Fibroblast of upper back skin (primary cell): ENCODE measurements at regions not wholly inside any gene's neighbourhood (a gene's known extent, or its start where the extent isn't known, plus 50 kb on each side); places are given as distances from the start of the nearest gene placed in this dataset.
"Not testable (repeated sequence)": the region's sequence is repeated elsewhere in the genome, so short reads cannot be mapped to it uniquely, and the experiment has no call there.

ENCODE experiments used
- DNase-seq: peaks from one replicate; pipeline ENCODE4 v3.0.0-alpha.2; 2013

DNA sequence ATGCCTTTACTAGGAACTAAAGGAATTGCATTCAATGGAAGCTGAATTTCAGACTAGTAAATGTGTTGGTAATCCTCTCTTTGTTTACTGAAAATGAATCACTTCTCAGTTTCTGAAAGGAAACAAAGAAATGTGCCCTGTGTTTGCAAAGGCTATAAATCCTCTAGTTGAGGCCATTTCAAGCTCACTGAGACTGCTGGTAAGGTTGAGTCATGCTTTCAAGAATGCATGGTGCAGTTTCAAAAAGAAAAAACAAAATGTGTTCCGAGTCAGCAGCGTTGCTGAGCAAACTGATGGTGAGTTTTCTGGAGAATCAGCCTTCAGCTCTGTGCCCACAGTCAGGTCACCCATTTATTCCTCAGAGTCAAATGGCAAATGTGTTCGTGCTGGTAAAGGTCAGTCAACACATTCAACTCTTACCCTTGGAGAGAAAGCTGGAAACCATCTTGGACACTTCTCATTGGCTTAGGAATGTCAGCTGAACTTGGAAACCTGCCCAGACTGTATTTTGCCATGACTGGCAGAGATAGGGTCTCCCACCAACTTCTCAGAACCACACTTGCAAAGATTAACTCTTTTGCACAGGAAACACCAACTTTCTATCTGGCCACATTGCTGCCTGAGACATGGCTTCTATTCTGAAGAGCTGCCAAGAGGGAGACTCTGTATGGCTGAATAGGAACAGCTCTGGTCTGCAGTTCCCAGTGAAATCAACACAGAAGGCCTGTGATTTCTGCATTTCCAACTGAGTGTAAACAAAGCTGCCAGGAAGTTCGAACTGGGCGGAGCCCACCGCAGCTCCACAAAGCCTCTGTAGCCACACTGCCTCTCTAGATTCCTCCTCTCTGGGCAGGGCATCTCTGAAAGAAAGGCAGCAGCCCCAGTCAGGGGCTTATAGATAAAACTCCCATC, 484.4 kb downstream of the ATP23 start:
- DNase-seq = peak; percentile 96

DNA sequence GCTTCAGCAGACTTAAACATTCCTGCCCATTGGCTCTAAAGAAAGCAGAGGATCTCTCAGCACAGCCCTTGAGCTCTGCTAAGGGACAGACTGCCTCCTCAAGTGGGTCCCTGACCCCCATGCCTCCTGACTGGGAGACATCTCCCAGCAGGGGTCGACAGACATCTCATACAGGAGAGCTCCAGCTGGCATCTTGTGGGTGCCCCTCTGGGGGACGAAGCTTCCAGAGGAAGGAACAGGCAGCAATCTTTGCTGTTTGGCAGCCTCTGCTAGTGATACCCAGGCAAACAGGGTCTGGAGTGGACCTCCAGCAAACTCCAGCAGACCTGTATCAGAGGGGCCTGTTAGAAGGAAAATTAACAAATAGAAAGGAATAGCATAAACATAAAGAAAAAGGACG, 485.1 kb downstream of the ATP23 start:
- not testable (repeated sequence) for DNase-seq

DNA sequence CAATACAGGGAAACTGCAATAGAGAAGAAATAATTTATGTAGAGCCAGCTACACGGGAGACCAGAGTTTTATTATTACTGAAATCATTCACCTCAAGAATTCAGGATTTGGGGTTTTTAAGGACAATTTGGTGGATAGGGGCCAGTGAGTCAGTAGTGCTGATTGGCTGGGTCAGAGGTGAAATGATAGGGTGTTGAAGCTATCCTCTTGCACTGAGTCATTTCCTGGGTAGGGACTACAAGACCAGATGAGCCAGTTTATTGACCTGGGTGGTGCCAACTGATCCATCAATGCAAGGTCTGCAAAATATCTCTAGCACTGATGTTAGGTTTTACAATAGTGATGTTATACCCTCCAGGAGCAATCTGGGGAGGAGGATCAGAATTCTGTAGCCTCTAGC, 486.3 kb downstream of the LRIG3 start:
- DNase-seq = peak; percentile 54

DNA sequence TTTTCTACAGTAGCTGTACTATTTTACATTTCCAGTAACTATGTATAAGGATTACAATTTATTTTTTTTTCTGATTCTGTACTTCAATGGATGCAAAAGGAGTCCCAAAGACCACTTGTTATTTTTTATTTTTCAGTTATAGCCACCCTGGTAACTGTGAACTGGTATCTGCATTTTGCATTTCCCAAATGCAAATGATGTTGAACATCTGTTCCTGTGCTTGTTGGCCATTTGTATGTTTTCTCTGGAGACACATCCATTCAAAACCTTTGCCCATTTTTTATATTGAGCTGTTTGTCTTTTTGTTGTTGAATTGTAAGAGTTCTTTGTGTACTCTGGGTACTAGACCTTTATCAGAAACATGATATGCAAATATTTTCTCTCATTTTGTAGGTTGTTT, 485.6 kb downstream of the LRIG3 start:
- no peak for DNase-seq

DNA sequence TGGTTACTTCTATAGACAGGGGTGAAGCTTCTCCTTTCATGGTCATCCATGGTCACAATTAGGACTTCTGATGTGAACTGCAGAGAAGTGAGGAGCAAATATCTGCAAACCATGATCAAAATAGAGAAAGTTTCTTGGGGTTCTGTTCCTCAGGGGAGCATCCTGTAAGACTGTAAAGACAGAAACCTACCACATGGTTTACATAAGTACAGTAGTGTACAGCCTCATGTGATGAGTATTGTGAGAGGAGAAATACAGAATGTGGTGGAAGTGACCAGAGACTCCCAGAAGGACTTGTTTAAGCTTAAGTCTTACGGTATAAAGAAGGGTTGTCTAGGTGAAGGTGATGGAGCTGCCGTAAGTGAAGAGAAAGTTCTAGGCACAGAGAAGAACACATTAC, 484.7 kb downstream of the LRIG3 start:
- DNase-seq = no peak

DNA sequence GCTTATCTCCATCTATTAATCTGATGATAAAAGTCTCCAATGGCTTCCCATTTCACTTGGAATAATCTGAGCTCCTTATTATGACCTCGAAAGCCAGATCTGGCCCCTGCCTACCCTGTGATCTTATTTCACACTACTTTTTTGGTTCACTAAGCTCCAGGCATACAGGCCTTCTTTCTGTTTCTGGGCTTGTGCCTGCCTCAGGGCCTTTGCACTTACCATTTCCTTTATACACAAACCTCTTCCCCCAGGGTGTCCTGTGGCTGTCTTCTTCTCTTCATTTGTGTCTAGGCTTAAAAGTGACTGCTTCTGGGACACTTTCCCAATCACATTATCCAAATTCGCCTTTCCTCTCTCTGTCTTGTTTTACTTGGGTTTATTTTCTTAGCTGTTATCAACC, 478.8 kb downstream of the LRIG3 start:
- DNase-seq = no peak

DNA sequence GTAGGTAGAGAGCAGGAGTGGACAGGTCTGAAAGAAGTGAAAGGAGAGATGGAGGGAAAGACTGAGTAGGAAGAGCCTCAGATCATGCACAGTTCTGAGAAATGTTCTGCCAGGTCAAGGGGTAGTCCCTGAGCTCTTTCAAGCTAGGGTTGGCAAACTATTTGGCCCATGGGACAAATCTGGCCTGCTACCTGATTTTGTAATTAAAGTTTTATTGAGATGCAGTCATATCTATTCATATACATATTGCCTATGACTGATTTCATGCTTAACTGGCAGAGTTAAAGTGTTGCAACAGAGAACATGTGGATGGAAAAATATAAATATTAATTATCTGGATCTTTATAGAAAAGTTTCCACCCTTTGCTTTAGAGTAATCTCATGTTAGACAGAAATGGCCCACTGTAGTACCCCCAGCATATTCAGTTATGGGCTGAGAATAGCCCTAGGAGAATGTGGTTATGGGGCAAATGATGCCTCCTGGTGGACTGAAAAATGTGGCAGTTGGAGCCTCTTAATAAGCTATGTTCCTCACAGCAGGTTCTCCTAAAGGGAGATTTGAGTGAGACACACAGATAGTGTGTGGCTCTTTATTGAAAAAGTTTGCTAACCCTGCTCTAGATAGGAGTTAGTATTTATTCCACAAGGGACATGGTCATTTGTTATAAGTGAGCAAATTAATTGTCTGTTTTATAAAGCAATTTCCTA, 476.9 kb downstream of the LRIG3 start:
- DNase-seq = peak; percentile 32

DNA sequence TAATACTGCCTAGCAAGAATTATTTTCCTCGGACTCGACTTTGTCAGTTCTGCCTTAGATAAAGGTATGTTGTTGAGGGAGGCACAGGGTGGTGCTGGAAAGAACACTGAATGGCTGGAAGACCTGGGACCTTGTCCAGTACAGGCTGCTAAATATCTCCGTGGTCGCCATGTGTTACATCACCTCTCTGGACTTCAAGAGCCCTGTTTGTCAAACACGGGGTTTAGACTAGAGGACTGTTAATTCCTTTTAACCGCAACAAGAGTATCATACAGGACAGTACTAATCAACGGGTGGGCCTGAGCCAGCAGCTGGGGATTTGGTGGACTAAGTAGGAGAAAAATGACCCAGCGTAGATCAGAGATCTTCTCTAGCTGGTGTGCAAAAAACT, 476.3 kb downstream of the LRIG3 start:
- DNase-seq = peak; percentile 58

DNA sequence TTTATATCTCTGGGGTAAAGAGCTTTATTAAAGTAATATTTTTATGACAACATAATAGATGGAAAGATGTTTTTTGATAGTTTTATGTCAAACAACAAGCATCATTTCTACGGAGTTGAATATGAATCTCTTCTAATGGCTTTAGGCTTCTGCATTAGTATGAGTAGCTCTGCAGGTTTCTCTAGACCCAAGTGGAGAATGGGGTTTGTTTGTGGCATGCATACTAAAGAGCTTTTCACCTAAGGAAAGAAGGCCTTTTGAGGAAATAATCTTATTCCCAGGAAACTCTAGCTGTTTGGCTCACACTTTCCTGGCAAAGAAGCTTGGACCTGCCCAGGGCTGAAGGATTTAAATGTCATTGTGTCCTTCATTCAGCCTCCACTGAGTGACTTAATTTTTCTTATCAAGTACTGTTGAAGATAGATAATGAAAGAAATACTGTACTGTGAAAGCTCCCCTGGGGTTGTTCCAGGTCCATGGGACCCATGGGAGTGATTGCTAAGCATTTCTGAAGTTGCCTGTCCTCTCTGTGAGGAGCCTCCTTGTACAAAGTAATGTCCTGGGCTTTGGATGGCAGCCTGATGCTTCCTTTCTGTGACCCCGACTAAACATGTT, 469.3 kb downstream of the LRIG3 start:
- no peak for DNase-seq

DNA sequence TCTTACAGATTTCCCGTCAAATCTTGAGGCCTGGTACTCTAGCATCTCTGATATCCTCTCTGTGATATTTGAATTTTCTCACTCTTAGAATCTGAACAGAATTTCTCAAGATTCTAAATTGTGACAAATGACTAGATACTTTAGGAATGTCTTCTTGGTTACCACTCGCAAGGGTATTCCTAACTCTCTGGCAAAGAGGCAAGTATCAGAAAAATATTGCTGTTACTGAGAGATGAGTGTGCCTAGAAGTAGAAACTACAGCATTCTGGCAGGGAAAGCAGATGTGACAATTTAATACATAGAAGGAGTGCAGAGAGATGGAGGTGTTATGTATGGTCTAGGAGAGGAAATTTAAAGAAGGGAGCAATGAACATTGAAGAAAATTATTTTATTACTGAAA, 467.8 kb downstream of the LRIG3 start:
- DNase-seq = peak; percentile 48

DNA sequence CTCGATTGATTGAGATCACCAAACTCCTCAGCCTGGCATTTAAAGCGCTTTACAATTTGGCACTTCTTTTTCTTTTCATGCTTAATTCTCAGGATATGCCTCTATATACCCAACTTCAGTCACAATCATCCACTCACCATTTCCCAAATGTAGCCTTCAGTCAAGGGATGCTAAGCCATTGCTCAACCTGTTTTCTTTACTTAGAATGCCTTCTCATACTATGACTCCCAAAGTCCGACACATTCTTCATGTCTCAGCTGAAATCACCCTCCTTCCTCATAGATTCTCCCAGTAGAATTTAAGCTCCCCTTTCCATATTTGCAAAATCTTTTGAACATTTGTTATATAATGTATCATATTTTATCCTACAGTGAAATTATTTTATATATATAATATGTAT, 467.0 kb downstream of the LRIG3 start:
- no peak for DNase-seq

DNA sequence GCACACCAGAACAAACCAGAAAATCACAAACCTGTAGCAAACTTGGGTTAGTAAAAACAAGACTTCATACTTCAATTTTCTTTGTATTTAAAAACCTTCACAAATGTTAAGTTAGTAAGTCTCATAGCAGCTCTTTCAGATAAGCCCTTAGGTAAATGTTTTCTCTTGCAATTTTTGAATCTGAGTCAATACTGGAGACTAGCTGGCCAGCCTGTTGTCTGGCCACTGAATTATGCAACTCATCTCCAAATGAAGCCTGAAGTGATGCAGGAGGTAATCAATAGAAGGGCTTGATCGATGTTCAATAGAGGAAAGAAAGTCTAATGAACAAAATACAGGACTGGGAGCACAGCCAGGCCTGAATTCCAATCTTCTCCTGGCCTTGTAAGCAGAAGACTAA, 465.2 kb downstream of the LRIG3 start:
- DNase-seq = peak; percentile 29

DNA sequence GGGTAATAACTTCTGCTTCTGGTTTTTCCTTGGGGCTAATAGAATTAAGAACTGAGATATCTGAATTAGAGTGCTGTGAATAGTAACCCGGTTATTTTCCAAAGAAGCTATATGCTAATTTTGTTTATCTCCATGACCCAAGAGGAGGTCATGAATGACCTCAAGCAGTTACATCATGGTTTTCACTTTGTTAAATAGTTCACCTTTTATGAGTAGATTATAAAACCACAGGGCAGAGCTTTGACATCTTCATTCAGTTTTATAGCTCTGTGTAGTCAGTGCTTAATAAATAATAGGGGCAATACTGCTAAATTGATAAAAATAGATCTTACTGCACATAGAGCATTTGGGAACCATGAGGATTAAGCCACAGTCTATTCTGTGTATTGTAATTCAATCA, 462.2 kb downstream of the LRIG3 start:
- no peak for DNase-seq

DNA sequence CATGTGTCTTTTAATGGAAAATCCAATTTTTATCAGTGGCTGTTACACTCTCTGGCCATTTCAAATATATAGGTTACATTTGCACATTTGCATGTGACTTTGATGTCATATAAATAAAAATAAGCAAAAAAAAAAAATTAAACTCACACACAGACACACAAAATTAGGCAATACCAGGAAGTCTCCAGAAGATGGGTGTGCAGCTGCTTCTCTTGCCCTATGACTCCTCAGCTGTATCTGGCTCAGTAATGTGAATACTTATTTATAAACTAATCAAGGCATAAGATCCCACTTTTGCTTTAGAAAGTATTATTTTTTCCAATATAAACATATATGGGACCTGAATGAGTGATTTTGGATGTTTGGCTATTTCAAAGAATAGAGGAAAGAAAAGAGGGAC, 461.1 kb downstream of the LRIG3 start:
- DNase-seq = no peak

DNA sequence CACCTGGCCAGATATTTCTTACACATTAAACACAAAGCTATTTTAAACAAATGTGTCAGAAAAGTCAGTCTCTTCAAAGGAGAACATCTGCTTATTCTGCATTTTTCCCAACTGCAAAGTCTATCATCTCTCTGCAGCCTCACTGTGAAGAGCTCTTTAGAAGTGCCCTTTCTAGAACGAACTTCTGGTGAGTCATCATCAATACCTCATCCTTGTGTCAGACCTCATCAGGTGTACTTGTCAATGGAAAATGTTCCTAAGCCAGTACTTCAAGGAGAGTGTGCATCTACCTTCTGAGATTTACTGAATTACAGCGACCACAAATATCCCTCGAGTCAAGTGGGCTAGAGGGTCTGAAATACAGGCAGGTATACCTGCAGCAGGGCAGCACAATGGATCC, 457.3 kb downstream of the LRIG3 start:
- no peak for DNase-seq

DNA sequence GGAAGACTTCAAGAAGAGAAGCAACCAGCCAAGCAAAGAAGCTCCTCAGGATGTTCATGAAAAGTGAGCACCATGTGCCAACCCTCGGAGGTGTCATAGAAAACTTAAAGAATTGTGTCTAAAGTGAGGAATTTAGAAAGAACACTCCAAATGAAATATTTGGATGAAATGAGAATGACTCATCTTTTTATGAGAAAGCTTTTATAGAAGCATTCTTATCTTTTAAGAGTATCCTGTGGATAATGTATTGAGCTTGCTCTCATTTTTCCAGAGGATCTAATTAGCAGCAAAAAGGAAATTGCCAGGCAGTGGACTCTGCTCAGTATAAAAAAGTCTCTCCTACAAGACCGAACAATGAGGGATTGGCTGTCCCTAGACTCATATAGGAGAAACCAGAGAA, 454.9 kb downstream of the LRIG3 start:
- DNase-seq = peak; percentile 33

DNA sequence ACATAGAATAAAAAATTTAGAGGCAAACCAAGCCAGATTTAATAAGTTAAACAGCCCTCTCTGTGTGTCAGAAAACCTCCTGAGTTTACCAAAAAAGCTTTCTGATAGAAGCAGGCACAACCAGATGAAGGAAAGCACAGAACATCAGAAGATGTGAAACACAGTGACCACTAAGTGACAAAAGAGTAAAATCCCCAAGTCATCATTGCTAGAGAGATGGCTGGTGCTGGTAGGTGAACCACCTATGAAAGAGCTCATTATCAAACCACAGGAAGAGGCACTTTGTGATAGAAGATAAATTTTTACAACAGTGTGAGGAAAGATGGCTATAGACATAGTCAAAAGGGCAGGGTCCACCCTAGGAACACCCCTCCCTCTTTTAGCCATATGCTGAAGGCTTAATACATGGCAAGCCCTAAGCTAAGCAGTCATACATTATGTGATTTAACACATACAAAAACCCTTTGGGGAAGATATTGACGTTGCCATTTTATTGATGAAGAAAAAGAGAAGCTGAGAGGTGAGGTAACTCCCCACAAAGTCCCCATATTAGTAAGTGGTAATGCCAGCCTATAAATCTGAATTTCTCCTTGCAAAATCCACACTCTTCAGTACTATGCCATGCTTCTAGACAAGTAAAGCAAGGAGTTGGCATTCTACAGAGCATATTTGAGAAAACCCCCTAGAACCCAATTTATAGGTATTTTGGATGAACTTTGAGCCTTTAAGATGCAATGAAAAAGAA, 449.9 kb downstream of the LRIG3 start:
- DNase-seq = no peak

DNA sequence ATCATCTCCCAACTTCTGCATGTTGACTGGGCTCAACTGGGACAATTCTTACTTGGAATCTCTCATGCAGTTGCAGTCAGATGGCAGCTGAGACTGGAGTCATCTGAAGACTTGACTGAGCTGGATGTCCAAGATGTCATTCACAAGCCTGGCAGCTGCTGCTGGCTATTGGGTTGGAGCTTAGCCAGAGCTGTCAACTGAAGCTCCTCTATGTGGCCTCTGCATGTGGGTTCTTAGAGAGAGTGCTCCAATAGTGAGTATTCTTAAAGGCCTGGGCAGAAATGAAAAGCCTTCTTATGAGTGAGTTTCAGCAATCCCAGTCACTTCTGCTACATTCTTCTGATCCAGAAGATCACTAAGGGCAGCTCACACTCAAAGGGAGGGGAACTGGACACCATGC, 440.9 kb downstream of the LRIG3 start:
- DNase-seq = no peak

DNA sequence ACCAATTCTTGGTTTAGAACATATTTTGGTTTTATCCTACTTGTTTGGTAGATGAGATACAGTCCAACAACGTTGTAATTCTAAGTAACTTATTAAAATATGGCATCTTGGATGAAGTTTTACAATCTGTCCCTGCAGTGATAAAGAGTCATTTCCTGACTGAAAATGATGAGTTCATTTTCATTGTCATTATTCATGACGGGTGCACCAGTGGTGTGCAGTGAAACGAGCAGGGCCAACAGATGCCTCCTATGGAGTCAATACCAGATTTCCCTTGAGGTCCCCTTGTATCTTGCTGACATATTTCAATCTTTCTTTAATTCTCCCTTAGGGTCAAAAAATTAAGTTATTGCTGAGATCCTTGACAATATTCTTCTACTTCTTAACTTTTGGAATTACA, 438.5 kb downstream of the LRIG3 start:
- DNase-seq = no peak

DNA sequence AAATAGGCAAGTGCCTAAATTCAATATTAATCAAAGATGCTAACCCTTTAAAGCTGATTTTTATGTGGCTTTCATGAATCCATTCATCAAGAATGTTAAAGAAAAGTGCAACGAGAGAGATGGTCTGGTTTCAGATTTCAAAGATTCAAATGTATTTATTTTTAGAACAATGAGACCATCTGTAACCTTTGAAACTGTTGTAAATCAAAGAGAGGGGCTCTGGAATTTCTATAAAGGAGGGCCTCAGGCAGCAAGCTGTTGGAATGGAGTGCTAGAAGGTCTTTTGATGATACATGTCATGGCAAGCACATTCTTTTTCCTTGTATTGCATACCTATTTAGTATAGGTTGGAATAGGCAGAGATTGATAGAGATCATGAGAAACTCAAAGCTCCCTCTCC, 433.0 kb downstream of the LRIG3 start:
- peak; percentile 67 for DNase-seq

DNA sequence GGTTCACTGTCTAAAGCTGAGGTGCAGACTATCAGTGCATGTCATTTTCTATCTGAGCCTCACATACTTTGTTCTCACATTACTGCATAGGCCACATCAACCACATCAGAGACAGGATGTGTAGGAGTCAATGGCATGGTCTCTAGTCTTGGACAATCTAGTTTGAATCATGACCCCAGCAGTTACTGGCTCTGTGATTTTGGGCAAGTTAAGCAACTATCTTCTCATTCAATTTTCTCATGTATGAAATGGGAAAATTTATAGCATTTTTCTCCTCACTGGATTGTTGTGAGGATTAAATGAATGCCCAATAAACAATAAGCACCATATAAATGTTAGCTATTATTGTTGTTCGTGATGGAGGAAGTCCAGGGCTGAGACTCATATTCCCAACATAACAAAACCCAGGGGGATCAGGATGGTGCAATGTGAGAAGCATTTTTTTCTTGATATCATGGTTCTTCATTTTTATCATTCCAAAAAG, 432.6 kb downstream of the LRIG3 start:
- DNase-seq = peak; percentile 61

DNA sequence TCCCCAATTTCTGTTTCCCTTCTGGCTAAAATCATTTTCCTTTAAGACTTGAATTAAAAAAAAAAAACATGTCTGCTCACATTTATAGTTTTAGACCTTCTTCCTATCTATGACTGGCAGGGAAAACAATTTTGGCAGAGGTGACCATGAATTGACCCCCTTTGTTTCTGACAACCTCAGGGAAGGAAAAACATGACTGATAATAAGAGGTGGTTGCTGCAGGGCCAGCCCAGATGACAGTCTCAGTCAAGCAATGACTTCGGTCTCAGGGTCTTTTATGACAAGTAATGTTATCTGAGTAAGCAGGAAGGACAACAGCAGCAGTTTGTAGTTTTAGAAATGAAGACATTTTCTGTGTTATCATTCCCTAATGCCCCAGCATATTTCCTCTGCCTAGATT, 430.9 kb downstream of the LRIG3 start:
- DNase-seq = no peak

DNA sequence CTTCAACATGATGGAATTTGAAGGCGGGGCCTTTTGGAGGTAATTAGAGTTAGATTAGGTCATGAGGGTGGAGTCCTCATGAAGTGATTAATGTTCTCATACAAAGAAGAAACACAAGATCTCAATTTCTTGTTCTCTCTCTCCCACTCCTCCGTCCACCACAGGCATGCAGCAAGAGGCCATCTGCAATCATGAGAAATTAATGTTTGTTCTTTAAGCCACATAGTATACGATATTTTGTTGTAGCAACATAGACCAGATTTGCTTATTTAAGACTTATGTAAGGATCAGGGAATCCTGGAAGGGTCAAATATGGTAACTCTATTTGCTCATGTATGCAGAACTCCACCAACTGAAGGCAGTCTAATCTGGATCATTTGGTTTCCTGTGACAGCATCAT, 429.0 kb downstream of the LRIG3 start:
- DNase-seq = peak; percentile 59
